Gastroesophageal sphincter (tissue), 3 donors: ENCODE measurements at regions not wholly inside any gene's neighbourhood (a gene's known extent, or its start where the extent isn't known, plus 50 kb on each side); places are given as distances from the start of the nearest gene placed in this dataset.

ENCODE experiments used
- EP300 ChIP-seq: sonication (generic); formaldehyde crosslinking; IDR thresholded peaks from one replicate; pipeline ENCODE4 v1.6.1; 2017; ENCODE audit warnings: antibody characterized with exemption, mild to moderate bottlenecking
- POLR2A ChIP-seq, 2 donors: fragments of 450-650 bp; IDR thresholded peaks; one replicate each; pipeline ENCODE4 v1.6.1; 2017; ENCODE audit warnings: antibody characterized with exemption in 2 of 2, mild to moderate bottlenecking in 2 of 2, moderate library complexity in 1 of 2
- POLR2AphosphoS5 ChIP-seq: sonication (generic); formaldehyde crosslinking; IDR thresholded peaks from one replicate; pipeline ENCODE4 v1.6.1; 2017; ENCODE audit warnings: antibody characterized with exemption
- TF ChIP-seq, protein P1 (sequence below), 4 experiments: fragments of 200-600 bp in 2 of 4; fragments of 450-650 bp in 2 of 4; sonication (generic) in 1 of 4; IDR thresholded peaks; one replicate each; pipeline ENCODE4 v1.5.1; 2017 to 2019; ENCODE audit warnings: antibody characterized with exemption in 4 of 4, mild to moderate bottlenecking in 2 of 4, moderate library complexity in 2 of 4

DNA sequence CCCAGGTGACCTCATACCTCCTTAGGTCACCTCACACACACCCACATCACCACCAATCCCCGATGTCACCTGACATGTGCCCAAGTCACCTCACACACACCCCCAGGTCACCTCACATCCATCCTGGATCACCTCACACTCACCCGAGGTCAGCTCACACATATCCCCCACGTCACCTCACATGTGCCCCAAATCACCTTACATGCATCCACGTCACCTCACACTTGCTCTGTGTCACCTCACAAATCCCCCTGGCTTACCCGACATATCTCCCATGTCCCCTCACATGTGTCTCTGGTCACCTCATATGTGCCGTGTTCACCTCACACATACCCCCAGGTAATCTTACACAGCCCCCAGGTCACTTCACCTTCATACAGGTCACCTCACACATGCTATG lies 864.6 kb downstream of the TMEM121 start:
- no peak for TF ChIP-seq EP300
- TF ChIP-seq, protein P1, sequence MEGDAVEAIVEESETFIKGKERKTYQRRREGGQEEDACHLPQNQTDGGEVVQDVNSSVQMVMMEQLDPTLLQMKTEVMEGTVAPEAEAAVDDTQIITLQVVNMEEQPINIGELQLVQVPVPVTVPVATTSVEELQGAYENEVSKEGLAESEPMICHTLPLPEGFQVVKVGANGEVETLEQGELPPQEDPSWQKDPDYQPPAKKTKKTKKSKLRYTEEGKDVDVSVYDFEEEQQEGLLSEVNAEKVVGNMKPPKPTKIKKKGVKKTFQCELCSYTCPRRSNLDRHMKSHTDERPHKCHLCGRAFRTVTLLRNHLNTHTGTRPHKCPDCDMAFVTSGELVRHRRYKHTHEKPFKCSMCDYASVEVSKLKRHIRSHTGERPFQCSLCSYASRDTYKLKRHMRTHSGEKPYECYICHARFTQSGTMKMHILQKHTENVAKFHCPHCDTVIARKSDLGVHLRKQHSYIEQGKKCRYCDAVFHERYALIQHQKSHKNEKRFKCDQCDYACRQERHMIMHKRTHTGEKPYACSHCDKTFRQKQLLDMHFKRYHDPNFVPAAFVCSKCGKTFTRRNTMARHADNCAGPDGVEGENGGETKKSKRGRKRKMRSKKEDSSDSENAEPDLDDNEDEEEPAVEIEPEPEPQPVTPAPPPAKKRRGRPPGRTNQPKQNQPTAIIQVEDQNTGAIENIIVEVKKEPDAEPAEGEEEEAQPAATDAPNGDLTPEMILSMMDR (IDR thresholded peaks at IDR 0.05): no peak
- TF ChIP-seq POLR2AphosphoS5: no peak
- no peak for TF ChIP-seq POLR2A (IDR thresholded peaks at IDR 0.05)
